Small intestine (tissue), 7 donors: ENCODE measurements at regions not wholly inside any gene's neighbourhood (a gene's known extent, or its start where the extent isn't known, plus 50 kb on each side); places are given as distances from the start of the nearest gene placed in this dataset.
A peak's percentile ranks its signal among the peaks of the same experiment; 100 is the strongest.

ENCODE experiments used
- DNase-seq, 2 donors: peaks; one replicate each; pipeline versions ENCODE4 v3.0.0 to v3.0.0-alpha.2; 2013
- FAIRE-seq: peaks from 2 replicates; lab custom pipeline; 2012; peaks lifted over from hg19 to GRCh38; lab: Jason Lieb, UNC
- H3K27ac ChIP-seq, 3 donors: one replicate each; pipeline ENCODE4 v1.5.1; 2013; ENCODE audit warnings: low read length in 2 of 3, mild to moderate bottlenecking in 2 of 3, control low read depth in 1 of 3, inconsistent platforms in 1 of 3, low read depth in 1 of 3, moderate library complexity in 1 of 3
- H3K27me3 ChIP-seq, 3 donors: one replicate each; pipeline ENCODE4 v1.6.1; 2013; ENCODE audit warnings: low read length in 3 of 3, inconsistent platforms in 1 of 3; ENCODE audit not compliant: control insufficient read depth in 3 of 3, insufficient read depth in 3 of 3
- H3K36me3 ChIP-seq, 3 donors: one replicate each; pipeline ENCODE4 v1.6.1; 2013; ENCODE audit warnings: low read length in 3 of 3, inconsistent platforms in 1 of 3, low read depth in 1 of 3, mild to moderate bottlenecking in 1 of 3, moderate library complexity in 1 of 3; ENCODE audit not compliant: control insufficient read depth in 3 of 3, insufficient read depth in 2 of 3
- H3K4me1 ChIP-seq, 3 donors: one replicate each; pipeline ENCODE4 v1.6.1; 2013; ENCODE audit warnings: low read length in 2 of 3, inconsistent platforms in 1 of 3, low read depth in 1 of 3, mild to moderate bottlenecking in 1 of 3, moderate library complexity in 1 of 3; ENCODE audit not compliant: control insufficient read depth in 3 of 3, insufficient read depth in 2 of 3
- H3K4me3 ChIP-seq, 3 donors: one replicate each; pipeline ENCODE4 v1.5.1; 2013; ENCODE audit warnings: low read length in 3 of 3, control low read depth in 1 of 3, inconsistent platforms in 1 of 3, low read depth in 1 of 3, mild to moderate bottlenecking in 1 of 3, moderate library complexity in 1 of 3
- H3K9me3 ChIP-seq, 2 donors: one replicate each; pipeline ENCODE4 v1.6.1; 2013; ENCODE audit warnings: low read depth in 1 of 2, low read length in 1 of 2; ENCODE audit not compliant: control insufficient read depth in 2 of 2, insufficient read depth in 1 of 2
- WGBS, 3 donors: extraction: QIAGEN DNeasy Blood & Tissue Kit; methylation state at CpG; one replicate each; pipeline ENCODE4 v1.1.7; 2013; 5-methylcytosine and 5-hydroxymethylcytosine counted together
- donor health status: healthy with polysubstance abuse.
- donor health status: control.
- donor health status: control.
- donor health status: Bipolar disorder and iron deficiency.
- donor health status: healthy.

- Histone ChIP-seq H3K4me1 (peaks cover 0 to 6% (median 0%) of the 10 kb centered on the region in 3 donors), H3K27ac (no peak overlapping the region), H3K4me3 (no peak overlapping the region), H3K9me3 (peaks cover 0 to 3% of the 10 kb centered on the region in 2 donors), H3K27me3 (no peaks in the 10 kb centered on the region), H3K36me3 (no peaks in the 10 kb centered on the region)
- FAIRE-seq (no peak), DNase-seq (peak; percentile 72 to 79)
- 23 to 33% (median 30%) methylated on average over 8 of the region's 8 CpGs for WGBS, 3 donors
Measured at GRCh38 chr12:91355150-91356006, 172.8 kb upstream of the DCN start.

- no peaks in the 10 kb centered on the region for H3K27me3 ChIP-seq
- no peak for FAIRE-seq
- no peak for DNase-seq
- H3K4me3 ChIP-seq = no peak overlapping the region
- peaks cover 0 to 6% (median 0%) of the 10 kb centered on the region in 3 donors for H3K4me1 ChIP-seq
- no peak overlapping the region for H3K27ac ChIP-seq
- H3K9me3 ChIP-seq = peaks cover 0 to 3% of the 10 kb centered on the region in 2 donors
- no peaks in the 10 kb centered on the region for H3K36me3 ChIP-seq
- WGBS, 3 donors = 86 to 100% (median 88%) methylated on average over 1 of the region's 1 CpG
Measured at GRCh38 chr12:91353266-91353665, 170.6 kb upstream of the DCN start.

GRCh38 chr12:91349476-91349875 lies 166.9 kb upstream of the DCN start:
- no peaks in the 10 kb centered on the region for H3K4me1 ChIP-seq
- 69 to 79% (median 78%) methylated on average over 2 of the region's 2 CpGs for WGBS, 3 donors

GRCh38 chr12:91347481-91348214 lies 165.0 kb upstream of the DCN start:
- WGBS, 3 donors = 78 to 87% (median 83%) methylated on average over 3 of the region's 3 CpGs
- Histone ChIP-seq H3K4me1 (no peaks in the 10 kb centered on the region), H3K27ac (no peak overlapping the region), H3K9me3 (peaks cover 0 to 3% of the 10 kb centered on the region in 2 donors), H3K36me3 (no peaks in the 10 kb centered on the region), H3K4me3 (no peak overlapping the region), H3K27me3 (no peaks in the 10 kb centered on the region)
- no peak for DNase-seq
- FAIRE-seq = no peak

More at GRCh38 chr12:91349476-91349875, 166.9 kb upstream of the DCN start:
- no peak for DNase-seq
- FAIRE-seq = no peak
- H3K27ac ChIP-seq = no peak overlapping the region
- H3K9me3 ChIP-seq = peaks cover 0 to 3% of the 10 kb centered on the region in 2 donors
- no peaks in the 10 kb centered on the region for H3K27me3 ChIP-seq
- H3K4me3 ChIP-seq = no peak overlapping the region
- no peaks in the 10 kb centered on the region for H3K36me3 ChIP-seq

GRCh38 chr12:91346827-91347226 lies 164.2 kb upstream of the DCN start:
- no peak for FAIRE-seq
- Histone ChIP-seq H3K4me1 (no peaks in the 10 kb centered on the region), H3K4me3 (no peak overlapping the region), H3K9me3 (peaks cover 0 to 3% of the 10 kb centered on the region in 2 donors), H3K27ac (no peak overlapping the region), H3K36me3 (no peaks in the 10 kb centered on the region), H3K27me3 (no peaks in the 10 kb centered on the region)
- WGBS, 3 donors = 95 to 97% (median 97%) methylated on average over 1 of the region's 1 CpG
- DNase-seq = no peak

GRCh38 chr12:91344408-91344807 lies 161.8 kb upstream of the DCN start:
- no peak for DNase-seq
- 79 to 94% (median 94%) methylated on average over 2 of the region's 2 CpGs for WGBS, 3 donors

GRCh38 chr12:91343010-91343409 lies 160.4 kb upstream of the DCN start:
- FAIRE-seq = no peak
- H3K4me3 ChIP-seq = no peak overlapping the region
- H3K9me3 ChIP-seq = no peaks in the 10 kb centered on the region
- H3K4me1 ChIP-seq = no peaks in the 10 kb centered on the region
- H3K27me3 ChIP-seq = no peaks in the 10 kb centered on the region
- no peak for DNase-seq
- WGBS, 3 donors = 51 to 73% (median 55%) methylated on average over 2 of the region's 2 CpGs
- no peak overlapping the region for H3K27ac ChIP-seq
- no peaks in the 10 kb centered on the region for H3K36me3 ChIP-seq

More at GRCh38 chr12:91344408-91344807, 161.8 kb upstream of the DCN start:
- H3K36me3 ChIP-seq = no peaks in the 10 kb centered on the region
- H3K9me3 ChIP-seq = no peaks in the 10 kb centered on the region
- no peaks in the 10 kb centered on the region for H3K4me1 ChIP-seq
- no peak overlapping the region for H3K4me3 ChIP-seq
- no peaks in the 10 kb centered on the region for H3K27me3 ChIP-seq
- no peak for FAIRE-seq
- no peak overlapping the region for H3K27ac ChIP-seq

GRCh38 chr12:91339106-91339505 lies 156.5 kb upstream of the DCN start:
- no peak for FAIRE-seq
- DNase-seq = no peak
- WGBS, 3 donors = 84 to 87% (median 84%) methylated on average over 2 of the region's 2 CpGs
- Histone ChIP-seq H3K27me3 (no peaks in the 10 kb centered on the region), H3K36me3 (no peaks in the 10 kb centered on the region), H3K27ac (no peak overlapping the region), H3K4me3 (no peak overlapping the region), H3K9me3 (no peaks in the 10 kb centered on the region), H3K4me1 (no peaks in the 10 kb centered on the region)
